HG02642 (cell line): ENCODE measurements at regions not wholly inside any gene's neighbourhood (a gene's known extent, or its start where the extent isn't known, plus 50 kb on each side); places are given as distances from the start of the nearest gene placed in this dataset.
"Not testable (repeated sequence)": the region's sequence is repeated elsewhere in the genome, so short reads cannot be mapped to it uniquely, and the experiment has no call there.

Experiments used
- ATAC-seq: cut with Tn5 transposase; IDR thresholded peaks from one replicate; pipeline ENCODE4 v1.9.1; 2021; ENCODE audit warnings: mild to moderate bottlenecking; ENCODE audit not compliant: unreplicated experiment, poor library complexity

DNA sequence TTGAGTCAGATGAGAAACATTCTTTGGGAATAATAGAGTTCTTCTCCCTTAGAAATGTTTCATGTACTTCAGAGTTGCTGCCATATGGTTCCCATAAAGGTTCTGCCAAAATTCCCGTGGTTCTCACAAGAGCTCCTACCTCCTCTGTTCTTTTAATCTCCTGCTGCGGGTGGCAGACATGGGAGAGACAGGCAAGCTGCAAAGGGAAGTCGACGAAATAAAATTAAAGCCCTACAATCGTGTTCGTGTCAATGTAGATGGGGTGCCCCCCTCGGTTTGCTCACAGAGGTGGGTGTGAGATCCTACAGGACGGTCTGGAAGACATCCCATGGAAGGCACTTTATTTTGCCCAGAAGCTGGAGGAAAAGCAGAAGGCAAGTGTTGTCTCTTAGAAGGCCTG, 276.0 kb downstream of the RWDD3 start:
- no peak for ATAC-seq

DNA sequence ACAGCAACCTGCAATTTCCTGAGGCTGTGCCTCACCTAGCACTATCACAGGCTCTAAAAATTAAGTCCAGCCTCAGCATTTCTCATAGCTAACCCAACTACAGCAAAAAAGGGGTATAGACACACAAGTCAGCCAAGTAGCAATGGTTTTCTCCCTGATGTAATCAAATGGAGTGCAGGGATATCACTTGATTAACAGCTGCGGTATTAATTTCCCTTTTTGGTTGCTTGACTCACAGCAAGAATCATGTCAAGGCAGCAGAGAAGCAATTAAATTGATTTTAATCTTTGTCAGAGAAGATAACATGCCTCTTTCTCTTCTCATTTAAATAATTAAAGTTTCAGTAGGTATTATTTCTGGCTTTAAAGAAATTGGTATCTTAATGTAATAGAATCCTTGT, 278.9 kb downstream of the RWDD3 start:
- no peak for ATAC-seq

DNA sequence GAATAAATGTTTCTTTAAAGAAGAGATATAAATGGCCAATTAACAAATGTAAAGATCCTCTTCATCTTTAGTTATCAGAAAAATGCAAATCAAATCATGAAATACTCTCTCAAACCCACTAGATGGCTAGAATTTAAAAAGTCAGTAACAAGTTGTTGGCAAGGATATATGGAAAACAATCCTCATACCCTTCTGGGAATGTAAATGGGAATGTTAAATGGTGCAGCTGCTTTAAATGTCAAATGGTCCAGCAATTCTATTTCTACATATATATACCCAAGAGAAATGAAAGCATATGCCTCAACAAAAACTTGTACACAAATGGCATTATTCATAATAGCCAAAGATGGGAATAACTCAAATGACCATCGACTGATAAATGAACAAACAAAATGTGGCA, 283.5 kb downstream of the RWDD3 start:
- no peak for ATAC-seq

DNA sequence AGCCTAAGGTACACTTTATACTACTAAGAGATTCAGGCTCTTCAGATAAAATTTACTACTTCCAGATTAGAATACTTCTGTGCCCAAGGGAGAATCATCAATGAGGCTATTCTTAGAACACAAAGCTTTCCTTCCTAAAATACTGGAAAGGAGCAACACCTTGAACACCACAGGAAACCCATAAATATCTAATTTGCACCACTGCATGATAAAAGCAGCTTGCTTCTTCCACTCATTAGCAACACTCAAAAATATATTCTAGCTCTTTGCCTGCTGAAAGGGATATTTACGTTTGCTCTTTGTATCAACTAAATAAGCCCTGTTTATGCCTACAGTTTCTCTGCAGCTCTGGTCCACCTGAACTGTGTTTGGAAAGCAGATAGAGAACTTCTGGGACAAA, 284.3 kb downstream of the RWDD3 start:
- no peak for ATAC-seq

DNA sequence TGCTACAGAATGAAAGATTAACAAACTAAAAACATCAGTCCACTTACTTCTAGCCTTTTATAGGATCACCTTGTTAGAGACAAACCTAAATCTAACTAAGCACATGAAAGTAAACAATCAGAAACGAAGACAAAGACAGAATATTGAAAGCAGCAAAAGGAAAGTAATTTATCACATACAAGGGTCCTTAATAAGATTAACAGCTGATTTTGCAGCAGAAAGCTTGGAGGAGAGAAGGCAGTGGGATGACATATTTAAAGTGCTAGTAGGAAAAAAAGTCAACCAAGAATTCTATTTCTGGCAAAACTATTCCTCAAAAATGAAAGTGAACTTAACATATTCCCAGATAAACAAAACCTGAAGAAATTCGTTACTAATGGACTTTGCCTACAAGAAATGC, 286.4 kb downstream of the RWDD3 start:
- no peak for ATAC-seq

DNA sequence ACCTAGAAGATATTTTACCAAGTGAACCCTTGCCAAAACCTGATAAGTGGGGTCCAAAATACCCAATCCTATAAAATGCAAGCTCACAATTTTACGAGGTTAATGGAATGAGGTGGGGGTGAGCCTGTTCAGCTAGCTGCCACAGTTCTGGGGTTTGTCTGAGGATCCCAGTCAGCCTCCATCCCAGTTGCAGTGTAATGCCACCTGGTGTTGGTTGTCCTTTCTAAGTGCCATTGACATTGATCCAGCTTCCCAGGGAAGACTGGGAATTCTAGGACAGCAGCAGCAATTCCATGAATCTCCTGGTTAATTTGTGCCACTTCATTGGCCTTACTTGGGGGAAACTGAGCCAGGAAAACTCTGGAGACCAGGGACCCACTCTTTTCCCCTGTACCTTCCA, 298.3 kb downstream of the RWDD3 start:
- ATAC-seq, result no peak

DNA sequence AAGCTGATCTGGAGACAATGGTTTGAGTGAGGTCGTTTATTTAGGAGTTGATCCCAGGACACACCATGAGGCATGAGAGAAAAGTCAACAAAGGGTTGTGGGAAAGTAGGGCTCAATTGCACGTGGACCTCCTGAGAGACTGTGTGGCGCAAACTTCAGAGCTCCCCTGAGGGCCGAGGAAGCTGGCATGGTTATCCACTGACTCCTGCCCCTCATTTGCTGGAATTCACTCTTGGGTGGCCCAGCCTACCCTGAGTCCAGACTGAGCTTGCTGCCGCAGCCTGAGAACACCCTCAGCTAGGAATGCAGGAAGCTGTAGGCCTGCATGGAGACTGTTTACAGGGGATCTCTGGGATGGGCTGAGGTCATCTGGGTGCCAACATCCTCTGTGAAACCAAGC, 301.0 kb downstream of the RWDD3 start:
- ATAC-seq, result no peak

DNA sequence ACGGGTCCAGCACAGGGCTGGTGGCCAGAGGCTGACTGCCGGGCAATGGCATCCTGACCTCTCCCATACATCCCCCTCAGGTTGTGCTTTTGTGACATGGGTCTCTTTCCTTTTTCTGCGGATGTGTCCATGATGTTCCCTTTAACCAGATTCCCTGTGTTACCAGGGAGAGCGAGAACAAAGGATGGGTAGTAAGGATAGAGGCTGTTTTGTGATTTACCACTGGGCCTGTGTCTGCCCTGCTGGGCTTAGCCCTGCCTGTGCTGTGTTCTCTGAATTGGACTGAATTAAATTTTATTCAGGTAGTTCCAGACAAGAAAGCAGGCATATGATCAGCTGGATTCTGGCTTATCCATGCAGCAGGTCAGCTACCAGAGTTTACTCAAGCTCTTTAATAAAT, 301.6 kb downstream of the RWDD3 start:
- no peak for ATAC-seq

DNA sequence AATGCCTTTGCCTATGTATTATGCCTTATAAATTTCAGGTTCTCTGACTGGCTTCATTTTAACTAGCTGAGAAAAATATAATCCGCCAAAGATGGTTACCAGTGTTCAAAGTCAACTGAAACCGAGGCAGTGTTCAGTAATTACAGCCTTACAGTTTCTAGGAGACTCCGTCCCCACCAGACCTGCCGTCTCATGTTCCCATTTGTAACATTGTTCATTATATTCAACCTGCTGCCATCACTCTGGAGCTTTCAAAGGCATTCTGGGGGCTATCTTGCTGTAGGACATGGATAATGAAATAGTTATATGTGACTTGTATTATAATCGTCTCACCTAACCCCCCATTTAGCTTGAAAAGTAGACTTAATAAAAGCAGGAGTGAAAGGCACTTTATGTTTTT, 302.5 kb downstream of the RWDD3 start:
- no peak for ATAC-seq

DNA sequence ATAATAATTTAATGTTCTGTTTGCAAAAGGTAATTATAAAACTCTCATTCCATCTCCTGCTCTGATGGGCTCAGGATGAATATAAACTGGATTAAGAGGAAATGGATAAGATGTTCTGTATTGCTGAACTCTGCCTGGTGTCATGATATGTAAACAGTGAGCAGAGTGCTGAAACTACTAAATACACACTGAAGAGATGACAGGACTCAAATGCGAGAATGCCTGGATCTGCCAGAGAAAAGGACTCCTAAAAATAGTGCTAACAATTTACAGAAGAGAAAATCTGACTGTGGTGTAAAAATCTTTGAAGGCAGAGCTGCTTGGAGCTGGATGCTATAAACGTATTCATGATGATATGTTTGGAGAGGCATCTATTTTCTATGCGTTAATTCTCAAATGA, 303.2 kb downstream of the RWDD3 start:
- no peak for ATAC-seq

DNA sequence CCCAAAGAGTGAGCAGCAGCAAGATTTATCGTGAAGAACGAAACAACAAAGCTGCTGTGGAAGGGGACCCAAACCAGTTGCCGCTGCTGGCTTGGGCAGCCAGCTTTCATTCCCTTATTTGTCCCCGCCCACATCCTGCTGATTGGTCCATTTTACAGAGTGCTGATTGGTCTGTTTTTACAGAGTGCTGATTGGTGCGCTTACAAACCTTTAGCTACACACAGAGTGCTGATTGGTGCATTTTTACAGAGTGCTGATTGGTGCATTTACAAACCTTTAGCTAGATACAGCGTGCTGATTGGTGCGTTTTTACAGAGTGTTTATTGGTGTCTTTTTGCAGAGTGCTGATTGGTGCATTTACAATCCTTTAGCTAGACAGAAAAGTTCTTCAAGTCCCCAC, 304.2 kb downstream of the RWDD3 start:
- ATAC-seq, result not testable (repeated sequence)

DNA sequence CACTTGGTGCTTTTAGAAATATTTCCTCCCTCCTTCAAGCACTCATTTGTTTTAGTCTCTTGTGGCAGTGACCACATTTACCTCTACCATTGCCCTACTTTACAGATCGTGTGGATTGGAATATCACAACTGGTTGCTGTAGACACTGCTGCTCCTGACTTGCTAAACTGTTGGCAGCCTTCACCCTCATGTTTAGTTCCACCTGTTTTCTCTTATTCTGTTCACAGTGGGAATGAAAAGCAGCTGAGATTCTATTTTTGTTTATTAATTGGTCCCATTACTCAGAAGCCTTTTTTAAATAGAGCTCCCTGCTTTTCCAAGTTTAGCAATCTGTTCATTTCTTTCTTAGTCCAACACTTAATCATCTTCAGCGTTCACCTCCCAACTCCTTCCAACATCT, 308.9 kb downstream of the RWDD3 start:
- ATAC-seq, result no peak

DNA sequence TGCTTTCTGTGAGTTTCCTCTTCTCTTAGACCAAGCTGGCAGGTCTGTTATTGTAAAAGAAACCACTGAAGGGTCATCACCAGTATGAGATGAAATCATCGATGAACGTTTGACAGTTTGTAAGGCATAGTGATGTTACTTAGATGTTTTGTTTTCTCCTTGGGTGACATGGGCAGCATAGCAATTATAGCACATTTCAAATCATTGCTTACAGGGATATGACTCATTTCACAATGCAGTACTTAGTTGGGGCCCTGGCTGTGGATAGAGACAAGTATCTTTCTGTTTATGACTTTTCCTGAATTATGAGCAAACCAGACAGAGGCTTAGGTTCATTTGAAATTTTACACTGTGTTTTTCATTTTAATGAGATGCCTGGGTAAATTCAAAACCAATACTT, 313.0 kb downstream of the RWDD3 start:
- ATAC-seq, result no peak

DNA sequence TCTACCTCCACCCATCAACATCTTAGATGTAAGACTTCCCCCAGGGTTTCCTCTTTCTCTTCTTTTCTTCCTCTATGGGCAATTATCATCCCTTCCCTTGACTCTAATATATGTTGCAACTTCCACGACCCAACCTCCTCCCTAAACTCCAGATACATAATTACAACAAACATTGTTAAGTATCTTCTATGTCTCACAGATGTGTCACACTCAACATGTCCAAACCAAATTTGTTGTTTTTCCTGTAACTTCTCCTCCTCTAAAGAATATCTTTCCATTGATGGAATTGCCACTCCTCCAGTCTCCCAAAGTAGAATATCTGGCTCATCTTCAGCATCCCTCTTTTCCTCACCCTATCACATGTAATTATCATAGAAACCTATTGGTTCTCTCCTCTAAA, 314.2 kb downstream of the RWDD3 start:
- no peak for ATAC-seq

DNA sequence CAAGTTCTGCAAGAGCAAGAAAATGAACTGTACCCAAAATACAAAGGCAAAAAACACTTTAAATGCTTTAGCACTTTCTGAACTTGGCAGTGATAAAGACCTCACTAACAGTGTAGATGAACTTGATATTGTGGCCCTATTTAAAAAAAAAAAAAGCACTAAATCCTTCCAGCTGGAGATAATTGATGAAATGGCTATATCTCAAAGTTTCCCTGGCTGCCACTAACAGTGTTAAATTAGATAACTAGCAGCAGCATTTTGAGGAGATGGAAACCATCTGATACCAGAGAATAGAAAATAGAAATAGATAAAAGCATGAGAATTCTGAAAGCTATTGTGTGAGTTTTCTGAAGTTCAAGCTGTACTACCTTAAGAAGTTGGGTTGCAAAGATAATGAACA, 317.2 kb downstream of the RWDD3 start:
- ATAC-seq, result no peak

DNA sequence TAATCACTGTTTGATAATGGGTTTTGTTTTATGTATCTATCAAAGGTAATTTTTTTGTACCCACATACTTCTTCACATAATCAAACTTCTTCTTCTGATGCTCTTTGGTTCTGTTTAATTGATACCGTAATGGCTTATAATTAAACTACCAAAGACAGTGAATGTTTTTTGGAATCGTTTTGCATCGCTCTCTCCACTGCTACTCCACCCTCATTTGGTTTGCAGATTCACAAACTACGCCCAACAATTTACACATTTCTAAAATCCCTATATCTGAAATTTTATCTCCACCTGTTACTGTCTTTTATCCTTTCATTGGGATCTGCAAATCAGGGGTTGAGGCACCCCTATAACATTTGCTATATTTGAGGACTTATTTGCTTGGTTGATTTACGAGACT, 319.6 kb downstream of the RWDD3 start:
- ATAC-seq, result no peak

DNA sequence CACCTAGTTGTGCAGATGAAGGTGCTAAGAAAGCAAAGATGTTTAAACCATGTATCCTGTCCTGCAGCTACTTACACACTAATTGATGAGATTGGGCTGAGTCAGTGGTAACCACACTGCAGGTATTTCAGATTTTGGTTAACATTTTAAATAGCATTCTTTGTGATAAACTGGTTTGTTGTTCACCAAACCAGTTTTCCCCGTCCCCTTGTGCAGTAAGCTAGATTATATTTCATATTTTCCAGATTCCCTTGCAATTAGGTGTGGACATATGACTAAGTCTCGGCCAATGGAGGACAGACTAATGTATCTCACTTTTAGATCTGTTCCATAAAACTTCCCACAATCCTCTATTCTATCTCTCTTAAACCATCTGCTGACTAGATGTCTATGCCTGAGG, 320.4 kb downstream of the RWDD3 start:
- ATAC-seq, result no peak

DNA sequence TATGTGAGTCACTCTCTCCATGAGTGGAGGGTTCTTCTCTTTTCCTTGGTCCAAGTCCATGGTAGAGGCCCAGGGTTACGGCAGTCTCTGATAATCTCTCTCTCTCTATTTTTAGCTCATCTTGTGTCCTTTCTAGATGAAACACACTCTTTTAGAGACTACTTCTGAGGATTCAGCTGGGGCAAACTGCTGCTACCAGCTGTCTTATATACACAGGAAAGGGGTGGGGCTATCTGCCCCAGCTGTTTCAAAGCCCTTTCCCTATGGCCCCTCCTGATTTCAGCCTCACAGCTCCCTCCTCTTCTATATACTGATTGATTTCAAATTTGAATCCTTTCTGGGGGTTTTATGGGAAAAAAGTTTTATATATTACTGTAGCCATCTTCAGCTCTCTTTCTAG, 324.8 kb downstream of the RWDD3 start:
- ATAC-seq, result no peak

DNA sequence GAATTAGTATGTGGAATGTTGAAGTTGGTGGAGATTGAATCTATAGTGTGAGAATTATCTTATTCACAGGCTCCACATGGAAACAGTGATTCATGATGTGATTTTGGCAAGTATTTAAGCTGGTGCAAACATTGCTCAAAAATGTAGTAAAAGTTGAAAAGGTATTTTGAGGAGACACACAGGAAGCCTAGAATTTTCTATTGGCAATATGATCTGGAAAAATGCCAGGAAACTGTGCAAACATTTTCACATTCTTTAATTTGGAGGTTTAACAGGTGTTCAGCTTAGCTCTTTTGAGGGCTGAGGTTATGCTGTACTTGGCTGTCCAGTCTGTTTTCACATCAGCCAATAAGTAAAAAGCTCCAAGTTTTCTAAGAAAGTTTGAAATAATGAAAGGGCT, 327.3 kb downstream of the RWDD3 start:
- ATAC-seq, result no peak

DNA sequence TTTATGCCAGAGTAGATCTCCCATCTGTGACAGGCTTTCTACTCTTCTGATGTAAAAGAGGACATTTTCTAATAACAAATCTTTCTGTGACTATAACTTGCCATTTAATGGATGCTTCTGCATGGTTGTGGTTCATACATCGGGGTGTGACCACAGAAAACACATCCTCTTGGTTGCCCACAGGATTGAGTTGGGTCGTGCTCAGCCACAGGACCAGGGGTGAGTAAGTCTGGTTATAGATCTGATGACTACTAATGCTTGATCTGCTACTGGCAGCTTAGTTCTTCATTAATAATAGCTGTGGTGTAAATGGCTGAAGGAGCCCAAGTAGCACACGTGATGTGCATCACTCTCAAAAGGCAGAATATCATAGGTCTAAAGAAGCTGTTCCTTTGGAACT, 328.2 kb downstream of the RWDD3 start:
- ATAC-seq, result no peak

DNA sequence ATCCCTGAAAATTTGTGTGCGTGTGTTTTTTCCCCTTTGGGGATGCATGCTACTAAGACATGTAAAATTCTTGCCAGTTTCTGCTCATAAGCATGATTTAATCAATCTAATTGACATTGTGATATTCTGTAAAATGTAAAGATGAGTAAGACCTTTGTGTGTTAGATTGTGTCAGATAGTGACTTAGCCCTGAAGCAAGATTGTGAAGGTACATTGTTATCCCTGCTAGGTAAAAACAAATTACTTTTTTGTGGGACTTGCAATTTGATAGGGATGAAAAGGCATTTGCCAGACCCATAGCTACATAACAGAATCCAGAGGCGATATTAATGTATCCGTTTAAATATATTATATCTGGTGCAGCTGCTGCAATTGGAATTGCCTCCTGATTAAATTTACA, 338.0 kb downstream of the RWDD3 start:
- no peak for ATAC-seq

DNA sequence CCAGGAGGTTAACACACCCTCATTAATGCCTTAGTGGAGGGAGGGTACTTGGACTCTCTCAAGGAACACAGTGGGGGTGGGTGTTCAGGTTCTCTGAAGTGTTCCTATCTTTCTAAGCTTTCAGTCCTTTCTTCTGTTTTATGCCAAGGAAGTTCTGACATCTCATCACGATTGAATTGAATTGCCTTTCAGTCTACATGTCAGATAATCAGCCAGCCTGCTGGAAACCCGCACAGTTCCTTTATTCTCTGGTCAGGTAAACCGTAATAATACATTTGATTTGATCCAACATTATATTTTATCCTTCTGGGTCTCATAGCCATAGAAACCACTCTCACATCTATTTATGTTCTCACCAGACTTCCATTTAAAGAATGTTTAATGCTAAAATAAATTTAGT, 339.0 kb downstream of the RWDD3 start:
- ATAC-seq, result no peak

DNA sequence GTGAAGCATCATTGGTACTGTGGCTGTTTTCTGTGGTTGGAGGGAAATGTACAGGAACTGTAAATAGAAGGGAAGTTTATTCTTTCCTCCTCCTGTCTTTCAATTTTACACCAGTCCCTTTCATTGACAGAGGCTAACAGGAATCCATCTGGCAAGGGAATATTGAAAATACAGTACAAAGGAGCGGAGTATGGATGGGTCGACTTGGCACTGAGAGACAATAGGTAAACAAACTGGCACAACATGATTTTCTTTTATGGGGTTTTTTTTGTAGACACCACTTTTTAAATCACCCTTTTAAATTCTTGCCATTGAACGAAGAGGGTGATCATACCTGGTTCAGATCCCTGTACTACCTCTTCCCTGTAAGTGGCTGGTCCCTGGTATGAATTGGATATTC, 341.3 kb downstream of the RWDD3 start:
- no peak for ATAC-seq

DNA sequence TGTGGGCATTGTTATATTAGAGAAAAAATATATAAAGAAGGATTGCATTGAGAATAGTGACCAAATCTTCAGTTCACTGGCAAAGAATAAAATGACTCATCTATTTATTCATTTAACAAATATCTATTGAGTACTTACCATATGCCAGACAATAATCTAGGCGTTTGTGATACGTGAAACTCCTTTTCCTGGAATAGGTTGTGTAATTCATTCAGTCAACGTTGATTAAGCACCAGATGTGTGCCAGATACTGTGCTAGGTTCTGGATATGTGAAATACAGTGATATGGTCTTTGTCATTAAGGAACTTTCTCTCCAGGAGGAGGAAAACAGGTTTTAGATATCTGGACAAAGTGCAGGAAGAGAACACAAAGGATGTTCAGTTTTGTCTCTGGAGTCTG, 344.5 kb downstream of the RWDD3 start:
- ATAC-seq, result no peak
